ENCODE measurements at regions not wholly inside any gene's neighbourhood (a gene's known extent, or its start where the extent isn't known, plus 50 kb on each side); places are given as distances from the start of the nearest gene placed in this dataset.
A peak's percentile ranks its signal among the peaks of the same experiment; 100 is the strongest.
"Not testable (repeated sequence)": the region's sequence is repeated elsewhere in the genome, so short reads cannot be mapped to it uniquely, and the experiment has no call there.

DNA sequence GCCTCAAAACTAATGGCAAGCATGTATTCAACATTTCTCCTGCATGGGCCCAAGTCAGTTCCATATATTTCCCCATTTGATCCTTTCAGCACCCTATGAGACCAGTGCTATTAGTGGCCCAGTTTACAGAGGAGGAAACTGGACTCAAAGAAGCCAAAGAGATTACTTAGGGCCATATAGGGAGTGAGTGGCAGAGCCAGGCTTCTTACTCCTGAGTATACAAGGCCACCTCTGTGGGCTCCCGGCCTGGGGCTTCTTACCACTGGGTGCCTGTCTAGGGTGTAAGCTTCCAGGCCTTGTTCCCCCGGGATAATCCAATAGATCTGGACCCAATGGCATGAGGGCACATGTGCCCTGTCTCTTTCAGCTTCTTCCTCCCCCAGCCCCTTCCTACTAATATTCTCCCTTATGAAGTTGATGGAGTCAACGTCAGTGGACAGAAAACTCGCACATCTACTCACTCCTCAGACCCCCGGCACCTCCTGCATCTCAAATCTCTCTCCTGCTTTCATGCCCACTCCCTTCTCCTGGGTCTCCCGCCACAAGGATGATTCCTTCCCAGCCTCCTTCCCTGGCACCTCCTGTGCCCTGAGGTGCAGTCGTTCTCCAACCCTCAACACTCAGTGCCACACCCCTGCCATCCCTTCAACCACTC, 222.6 kb downstream of the ANAPC1 start:
- no peak for DNase-seq

DNA sequence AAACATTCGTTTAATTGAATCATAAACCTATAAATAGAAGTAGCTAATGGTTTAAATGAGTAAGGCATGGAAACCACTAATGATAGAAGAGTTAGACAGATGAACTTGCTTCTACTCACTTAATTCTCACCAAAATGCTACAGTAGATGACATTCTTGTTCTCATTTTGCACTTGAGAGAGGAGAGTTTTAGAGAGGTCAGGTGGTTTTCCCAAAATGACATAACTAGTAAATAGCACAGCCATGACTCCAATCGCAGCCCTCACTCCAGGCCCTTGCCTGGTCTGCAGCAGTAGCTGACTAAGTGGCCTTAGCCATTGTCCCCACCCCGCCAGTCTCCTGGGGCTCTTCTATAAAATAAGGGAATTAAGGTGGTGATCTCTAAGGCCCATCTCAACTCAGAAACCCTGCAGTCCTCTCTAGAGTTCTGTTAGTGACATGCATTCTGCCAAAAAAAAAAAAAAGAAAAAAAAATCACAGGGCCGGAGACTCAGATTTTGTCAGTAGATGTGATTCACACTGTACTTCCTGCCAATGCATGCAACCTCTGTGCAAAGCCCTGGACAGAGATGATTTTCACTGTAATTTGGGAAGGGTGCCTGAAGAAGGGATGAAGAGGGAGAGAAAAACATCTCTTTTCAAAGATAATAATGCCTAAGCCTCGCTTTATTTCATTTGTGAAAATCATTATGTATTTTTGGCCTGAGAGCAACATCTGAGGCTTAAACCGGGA, 221.8 kb downstream of the ANAPC1 start:
- peak; percentile 7 for DNase-seq

DNA sequence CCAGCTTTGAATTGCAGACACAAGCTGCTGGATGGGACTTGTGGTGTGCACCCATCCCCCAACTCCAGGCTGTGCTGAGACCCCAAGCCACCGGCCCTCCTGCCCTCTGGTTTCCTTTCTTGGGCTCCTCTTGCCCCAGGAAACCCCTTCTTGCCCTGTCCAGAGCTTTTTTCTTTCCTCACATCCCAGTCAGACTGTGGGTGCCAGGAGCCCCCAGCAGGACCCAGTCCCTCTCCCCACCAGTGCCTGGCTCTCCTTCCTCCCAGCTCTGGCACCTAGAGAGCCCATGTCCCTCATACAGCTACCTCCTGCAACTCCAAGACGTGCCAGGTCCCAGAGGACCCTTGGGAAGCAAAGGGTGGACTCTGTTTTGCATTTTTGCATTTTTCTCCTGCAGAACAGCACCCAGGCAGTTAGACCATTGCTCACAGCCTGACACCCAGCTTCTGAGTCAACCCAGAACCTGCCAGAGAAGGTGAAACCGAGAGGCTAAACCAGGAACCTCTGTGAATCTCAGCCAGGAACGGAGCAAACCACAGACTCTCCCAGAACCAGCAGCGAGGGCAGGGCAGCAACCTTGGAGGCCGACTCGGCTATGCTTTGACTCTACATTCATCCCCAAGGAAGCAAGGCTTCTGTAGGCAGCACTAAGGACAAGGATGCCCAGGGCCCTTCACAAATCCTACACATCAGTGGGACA, 221.1 kb downstream of the ANAPC1 start:
- no peak for DNase-seq

DNA sequence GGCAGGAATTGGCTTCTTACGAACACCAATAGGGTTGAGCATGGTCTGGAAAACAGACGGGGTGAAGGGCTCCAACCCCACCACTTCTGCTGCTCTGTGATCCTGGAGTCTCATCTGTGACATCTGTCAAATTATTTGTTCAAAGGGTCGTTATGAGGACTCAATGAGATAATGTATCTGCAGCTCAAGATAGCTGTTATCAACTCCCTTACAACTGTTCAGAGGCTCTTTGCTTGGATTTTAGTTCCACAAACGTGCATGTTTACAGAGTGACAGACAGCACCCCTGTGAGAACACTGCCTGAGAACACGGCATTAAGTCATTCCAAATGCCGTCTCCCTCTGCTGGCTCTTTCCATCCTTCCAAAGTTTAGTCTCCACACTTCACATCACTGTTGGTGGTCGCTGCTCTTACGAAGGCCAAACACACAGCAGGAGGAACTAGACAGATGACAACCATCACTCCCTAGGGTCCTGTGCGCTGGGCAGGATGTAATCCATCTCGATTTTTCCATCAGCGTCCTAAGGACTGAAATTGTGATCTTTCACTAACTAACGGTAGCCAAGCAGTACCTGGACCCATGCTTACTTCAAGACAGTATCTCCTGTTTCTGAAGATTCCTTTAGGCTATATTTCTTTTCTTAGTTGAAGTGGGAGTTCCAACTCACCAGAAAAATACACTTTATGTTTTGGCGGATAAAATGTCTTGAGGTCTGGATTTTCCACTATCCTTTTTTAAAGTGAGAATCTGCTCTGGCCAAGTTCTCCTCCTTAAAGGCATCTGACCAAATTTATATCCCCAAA, 220.3 kb downstream of the ANAPC1 start:
- DNase-seq = no peak

DNA sequence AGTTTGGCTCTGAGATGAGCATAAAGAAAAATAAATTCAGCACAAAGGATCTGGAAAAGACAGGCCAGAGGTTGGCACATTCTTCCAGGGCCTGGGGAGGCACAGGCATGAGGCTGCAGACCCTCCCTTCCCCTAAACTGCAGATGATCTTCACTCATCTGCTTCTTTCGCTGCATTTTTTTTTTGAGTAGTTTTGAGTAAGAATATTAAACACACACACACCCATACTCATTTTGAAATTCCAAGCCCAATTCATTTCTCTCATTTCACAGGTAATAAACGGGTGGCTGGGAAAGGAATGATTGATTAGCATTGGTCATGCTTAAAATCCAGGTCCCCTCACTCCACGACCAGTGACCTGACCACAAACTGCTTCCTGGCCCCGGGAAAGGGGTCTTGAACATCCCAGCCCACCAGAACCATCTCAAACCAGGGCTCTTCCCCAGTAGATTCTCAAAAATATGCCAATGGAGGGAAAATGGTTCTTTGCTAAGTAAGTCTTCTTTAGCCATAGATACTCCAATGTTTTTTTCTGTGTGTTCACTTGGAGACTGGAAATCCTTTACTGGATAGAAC, 219.6 kb downstream of the ANAPC1 start:
- no peak for DNase-seq

DNA sequence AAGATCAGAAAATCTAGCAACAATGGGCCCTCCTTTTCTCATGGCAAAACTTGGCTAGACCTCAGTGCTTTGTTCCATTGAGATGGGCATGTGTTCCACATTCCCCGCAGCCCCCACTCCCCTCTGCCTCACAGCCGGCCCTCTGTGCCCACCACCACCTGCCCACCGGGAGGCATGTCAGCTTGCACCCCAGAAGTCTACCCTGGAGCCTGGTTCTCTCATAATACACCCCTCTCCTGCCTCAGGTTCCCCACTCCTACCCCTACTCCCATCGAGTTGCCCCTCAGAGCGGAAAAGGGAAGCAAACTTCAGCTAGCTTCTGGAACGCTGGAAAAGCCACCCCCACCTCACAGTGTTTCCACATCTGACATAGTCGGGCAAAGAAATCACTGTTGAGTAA, 219.0 kb downstream of the ANAPC1 start:
- DNase-seq = no peak

DNA sequence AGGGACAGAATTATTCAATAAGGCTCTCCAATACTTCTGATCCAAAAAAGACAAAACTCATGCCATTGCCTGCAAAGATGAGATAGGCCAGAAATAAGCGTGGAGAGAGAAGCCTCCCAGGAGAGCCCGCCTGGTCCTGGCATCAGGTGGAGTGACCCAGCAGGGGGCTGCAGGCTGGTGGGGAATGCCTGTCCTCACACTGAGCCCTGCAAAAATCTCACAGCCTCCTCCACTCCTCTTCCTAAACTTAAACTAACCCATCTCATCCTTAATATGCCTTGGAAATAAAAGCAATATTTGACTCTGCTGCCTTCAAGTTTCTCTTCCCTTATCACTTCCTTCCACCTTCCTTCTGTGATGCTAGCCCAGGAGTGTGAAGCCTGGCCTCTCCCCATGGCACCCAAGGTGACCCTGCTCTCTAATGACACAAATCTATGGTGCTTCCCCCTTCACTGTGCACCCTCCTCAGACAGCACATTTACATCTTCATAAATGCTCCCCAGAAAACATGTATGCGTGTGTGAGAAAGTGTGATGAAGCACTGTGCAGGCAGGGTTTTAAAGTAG, 218.4 kb downstream of the ANAPC1 start:
- no peak for DNase-seq

DNA sequence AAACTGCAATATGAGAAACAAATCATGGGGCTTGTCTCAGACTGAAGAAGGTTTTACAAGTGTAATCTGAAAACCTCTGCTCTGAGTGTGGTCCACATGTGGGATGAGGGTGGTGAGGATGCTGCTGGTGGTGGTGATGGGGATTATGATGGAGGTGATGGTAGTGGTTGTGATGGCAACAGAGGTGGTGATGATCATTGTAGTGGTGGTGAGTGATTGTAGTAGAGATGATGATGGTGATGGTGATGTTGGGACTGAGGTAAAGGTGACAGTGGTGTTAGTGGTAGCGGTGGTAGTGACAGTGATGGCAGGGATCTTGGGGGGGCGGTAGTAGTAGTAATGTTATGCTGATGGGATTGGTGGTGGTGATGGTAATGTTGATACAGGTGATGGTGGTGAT, 217.8 kb downstream of the ANAPC1 start:
- no peak for DNase-seq

DNA sequence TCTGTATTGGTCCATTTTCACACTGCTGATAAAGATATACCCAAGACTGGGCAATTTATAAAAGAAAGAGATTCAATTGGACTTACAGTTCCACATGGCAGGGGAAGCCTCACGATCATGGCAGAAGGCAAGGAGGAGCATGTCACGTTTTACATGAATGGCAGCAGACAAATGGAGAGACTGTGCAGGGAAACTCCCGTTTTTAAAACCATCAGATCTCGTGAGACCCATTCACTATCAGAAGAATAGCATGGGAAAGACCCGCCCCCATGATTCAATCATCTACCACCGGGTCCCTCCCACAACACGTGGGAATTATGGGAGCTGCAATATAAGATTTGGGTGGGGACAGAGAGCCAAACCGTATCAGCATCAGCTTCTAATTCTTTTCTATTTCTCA, 217.0 kb downstream of the ANAPC1 start:
- no peak for DNase-seq

DNA sequence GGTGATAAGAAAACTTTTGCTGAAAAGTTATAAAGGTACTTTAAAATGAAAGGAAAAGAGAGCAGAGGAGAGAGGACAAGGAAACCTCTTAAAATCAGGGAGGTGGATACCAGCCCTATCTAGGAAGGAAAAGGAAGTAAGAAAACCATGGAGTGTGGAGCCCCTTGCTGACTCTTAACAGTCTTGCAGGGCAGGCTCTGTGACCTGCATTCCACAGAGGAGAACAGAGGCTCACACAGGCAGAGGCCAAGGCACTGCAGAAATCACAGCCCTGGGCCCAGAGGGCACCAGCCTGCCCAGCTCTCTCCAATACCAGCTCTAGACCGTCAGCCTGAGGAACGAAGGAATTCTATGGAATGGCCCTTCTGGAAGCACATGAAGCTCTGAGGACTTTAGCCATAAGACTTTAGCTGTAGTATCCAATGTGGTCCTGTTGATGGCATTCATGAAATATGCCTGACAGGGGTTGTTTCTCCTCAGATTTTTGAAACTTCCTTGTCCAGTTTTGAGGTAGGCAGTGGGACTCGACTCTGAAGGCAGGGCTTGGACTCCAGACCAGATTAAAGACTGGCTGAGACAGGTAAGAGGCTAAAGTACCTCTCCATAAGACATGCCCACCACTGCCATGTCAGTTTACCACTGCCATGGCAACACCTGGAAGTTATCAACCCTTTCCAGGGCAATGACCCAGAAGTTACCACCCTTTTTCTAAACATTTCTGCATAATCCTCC, 216.3 kb downstream of the ANAPC1 start:
- peak; percentile 44 for DNase-seq

DNA sequence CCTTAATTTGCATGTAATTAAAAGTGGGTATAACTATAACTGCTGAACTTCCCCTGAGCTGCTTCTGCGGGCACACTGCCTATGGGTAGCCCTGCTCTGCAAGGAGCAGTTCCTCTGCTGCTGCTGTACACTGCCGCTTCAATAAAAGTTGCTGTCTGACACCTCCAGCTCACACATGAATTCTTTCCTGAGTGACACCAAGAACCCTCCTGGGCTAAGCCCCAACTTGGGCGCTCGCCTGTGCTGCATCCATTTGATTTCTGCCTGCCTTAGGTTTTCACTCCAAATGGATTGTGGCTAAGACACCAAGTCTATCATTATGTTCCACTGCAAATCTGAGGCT, 215.7 kb downstream of the ANAPC1 start:
- no peak for DNase-seq

DNA sequence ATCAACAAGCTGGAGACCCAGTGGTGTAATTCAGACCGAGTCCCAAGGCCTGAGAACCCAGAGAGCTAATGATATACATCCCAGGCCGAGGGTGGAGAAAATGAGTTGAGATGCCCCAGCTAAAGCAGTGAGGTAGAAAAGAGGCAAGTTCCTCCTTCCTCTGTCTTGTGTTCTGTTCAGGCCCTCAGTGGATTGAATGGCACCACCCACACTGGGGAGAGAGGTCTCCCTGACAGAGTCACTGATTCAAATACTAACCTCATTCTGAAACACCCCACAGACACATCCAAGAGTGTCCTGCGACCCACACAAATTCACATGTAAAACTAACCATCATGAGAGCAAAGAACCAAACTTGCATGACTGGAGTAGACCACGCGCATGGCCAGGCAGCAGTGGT, 215.3 kb downstream of the ANAPC1 start:
- DNase-seq = no peak

DNA sequence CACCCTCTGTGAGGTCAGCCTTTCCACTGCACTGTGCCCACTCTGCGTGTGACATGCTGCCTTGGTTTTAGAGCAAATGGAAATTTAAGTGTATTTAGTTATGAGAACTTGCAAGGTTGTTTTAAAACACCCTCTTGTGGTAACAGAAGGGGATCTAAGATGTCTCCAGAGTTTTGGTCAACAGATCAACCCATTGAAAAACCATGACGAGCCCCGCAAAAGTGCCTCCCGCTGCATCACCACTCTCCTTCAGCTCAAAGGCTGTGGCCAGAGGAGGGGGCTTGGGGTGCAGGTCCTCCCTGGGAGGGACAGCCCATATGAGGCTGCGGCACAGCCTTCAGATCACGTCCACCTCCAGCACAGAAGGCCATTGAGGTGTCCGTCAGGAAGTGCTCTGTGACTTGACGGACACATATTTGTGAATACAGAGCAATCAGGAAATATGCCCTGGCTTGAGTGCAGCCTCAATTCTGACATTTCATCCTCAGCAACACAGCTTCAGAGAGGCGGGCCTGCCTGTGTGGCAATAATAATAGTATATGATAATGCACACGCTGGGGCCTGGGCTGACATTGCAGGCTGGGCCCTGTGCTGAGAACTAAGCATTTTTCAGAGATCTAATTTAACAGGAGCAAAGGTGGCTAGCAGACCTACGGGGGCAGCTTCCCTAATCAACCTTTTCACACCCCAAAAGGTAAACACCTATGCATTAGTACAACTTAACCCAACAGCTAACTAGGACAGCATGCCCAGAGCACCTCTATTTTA, 213.9 kb downstream of the ANAPC1 start:
- DNase-seq = no peak

DNA sequence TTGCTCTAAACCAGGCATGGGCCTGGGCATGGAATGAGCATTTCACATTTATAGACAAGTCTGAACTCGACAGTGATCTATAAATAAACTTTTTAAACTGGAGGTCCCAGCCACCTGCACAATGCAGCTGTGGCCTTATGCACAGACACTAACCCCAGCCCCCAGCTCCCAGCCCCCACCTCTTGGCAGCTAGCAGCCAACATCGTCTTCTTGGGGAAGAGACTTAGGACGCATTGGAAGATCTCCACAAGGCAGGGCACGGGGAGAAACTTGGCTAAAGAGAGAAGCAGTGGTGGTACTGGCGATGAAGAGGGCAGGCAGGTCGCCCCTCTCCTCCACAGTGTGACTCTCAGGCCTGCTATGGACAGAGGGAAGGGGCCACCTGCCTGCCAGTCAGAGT, 213.2 kb downstream of the ANAPC1 start:
- no peak for DNase-seq

DNA sequence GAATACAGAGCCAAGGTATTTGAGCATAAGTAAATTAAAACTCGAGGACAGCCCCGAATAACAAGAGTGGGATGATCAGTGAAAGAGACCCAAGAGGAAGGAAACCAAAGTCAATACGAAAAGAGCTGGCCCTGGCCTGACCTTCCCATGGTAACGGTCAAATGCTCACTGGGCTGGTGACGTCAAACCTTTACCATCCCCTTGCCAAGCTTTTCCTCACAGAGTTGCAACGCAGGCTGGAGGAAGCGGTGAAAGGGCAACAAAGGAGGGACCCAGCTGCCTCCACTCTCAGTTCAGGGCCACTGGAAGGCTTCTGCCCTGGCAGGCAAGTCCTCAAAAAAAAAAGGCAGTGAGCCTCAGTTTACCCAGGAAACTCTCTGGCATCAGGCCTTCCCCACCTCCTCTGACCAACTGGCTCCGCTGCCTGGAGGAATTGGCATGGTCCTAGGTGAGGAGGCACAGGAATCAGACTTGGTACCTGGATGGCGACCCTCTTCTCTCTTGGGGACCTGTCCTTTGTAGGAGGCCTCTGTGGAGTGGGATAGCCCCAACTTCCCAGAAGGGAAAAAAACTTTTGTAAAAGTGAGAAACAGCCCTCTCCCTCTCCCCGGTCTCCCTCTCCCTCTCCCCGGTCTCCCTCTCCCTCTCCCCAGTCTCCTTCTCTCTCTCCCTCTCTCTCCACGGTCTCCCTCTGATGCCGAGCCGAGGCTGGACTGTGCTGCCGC, 212.4 kb downstream of the ANAPC1 start:
- DNase-seq = no peak

DNA sequence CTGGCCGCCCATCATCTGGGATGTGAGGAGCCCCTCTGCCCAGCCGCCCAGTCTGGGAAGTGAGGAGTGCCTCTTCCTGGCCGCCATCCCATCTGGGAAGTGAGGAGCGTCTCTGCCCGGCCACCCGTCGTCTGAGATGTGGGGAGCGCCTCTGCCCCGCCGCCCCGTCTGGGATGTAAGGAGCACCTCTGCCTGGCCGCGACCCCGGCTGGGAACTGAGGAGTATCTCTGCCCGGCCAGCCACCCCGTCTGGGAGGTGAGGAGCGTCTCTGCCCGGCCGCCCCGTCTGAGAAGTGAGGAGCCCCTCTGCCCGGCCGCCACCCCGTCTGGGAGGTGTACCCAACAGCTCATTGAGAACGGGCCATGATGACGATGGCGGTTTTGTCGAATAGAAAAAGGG, 211.4 kb downstream of the ANAPC1 start:
- not testable (repeated sequence) for DNase-seq

DNA sequence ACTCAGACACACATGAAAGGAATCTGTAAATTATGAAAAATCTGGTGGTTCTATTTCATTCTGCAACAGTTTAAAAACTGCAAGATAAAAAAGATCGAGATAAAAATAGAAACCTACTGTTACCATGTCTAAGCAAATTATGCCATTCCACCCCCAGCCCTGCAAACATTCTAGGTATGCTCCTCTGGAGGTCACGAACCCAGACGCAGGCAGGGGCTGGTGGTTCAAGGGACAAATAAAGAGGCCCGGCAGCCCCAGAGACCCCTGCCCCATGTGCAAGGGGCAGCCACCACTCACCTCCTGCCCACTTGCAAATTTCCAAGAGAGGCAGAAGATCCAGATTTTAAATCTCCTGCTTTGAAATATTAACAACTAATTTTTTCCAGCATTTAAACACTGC, 210.5 kb downstream of the ANAPC1 start:
- DNase-seq = no peak

DNA sequence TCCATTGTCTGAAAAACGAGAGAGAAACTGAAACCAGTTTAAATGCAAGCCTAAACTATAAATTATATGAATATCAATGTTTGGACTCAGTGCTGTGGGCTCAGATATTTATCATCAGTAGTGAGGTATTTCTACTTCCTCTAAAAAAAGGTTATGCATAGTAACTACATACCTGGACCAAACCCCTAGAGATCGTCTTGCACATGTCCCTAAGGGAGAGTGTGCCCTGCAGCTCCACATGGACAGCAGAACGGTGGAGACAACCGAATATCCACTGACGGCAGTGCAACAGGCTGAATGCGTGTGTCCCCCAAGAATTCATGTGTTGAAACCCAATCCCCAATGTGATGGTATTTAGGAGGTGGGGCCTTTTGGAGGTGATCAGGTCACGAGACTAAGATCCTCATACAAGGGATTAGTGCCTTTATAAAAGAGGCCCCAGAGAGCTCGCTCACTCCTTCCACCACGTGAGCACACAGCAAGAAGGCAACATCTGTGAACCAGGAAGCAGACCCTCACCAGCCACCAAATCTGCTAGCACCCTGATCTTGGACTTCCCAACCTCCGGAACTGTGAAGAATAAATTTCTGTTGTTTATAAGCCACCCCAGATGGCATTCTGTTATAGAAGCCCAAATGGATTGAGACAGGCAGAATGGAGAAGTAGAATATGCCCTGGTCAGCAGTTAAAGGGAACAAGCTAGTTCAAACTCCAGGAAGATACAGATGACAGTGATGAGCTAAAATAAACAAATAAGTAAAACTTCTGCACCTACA, 208.4 kb downstream of the ANAPC1 start:
- DNase-seq = no peak

DNA sequence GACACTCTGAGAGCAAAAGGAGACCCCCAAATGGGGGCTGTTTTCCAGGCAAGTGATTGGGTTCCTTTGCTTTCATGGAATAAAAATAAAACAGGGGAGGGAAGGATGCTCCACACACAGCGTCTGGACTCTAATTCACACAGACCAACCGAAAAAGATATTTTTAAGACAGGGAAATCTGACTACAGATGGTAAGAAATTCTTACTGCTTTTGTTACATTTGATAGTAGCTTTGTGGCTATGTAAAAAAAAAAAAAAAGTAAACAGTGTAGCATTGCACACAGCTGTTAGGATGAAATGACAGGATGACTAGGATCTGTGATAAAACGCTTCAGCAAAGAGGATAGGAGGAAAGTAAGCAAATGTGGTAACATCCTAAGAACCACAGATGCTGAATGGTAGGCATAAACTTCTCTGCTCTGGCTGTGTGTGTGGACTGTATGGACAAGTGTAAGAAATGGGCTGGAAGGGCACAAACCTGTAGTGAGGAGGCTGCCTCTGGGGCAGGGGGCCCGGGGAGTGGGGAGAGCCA, 207.6 kb downstream of the ANAPC1 start:
- no peak for DNase-seq
